ENCODE measurements at regions not wholly inside any gene's neighbourhood (a gene's known extent, or its start where the extent isn't known, plus 50 kb on each side); places are given as distances from the start of the nearest gene placed in this dataset.

DNA sequence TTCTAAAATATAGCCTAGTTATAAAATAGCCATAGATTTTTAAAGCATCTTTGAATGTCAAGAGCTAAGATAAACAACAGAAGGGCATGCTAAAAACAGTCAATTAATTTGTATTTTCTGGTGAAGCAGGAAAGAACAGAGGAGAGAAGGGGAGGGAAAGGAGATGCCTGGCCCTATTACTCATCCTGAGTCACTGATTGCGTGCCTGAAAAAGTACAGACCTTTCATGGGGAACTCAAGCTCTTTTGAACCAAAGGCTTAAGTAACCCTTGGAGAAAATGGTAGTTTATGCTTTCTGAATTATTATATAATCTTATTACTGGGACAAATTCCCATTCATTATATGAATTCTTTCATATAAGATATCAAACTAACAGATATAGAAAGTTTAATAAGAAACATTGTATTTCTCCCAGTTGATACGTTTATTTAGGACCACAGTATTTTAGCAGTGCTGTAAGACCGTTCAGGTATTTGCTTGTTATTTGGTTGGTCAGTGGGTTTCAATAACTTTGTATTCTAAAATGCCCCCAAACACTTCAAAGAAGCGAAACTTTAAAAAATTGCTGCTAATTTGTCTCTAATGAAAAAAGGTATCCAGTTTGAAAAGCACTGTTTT, 151.3 kb downstream of the HGF start:
- TF ChIP-seq, protein P1, sequence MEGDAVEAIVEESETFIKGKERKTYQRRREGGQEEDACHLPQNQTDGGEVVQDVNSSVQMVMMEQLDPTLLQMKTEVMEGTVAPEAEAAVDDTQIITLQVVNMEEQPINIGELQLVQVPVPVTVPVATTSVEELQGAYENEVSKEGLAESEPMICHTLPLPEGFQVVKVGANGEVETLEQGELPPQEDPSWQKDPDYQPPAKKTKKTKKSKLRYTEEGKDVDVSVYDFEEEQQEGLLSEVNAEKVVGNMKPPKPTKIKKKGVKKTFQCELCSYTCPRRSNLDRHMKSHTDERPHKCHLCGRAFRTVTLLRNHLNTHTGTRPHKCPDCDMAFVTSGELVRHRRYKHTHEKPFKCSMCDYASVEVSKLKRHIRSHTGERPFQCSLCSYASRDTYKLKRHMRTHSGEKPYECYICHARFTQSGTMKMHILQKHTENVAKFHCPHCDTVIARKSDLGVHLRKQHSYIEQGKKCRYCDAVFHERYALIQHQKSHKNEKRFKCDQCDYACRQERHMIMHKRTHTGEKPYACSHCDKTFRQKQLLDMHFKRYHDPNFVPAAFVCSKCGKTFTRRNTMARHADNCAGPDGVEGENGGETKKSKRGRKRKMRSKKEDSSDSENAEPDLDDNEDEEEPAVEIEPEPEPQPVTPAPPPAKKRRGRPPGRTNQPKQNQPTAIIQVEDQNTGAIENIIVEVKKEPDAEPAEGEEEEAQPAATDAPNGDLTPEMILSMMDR (IDR thresholded peaks at IDR 0.05; ENCODE audit: insufficient read depth, low read depth, low read length), result no peak
- no peak for TF ChIP-seq EZH2 (IDR thresholded peaks at IDR 0.05; ENCODE audit: insufficient read depth, low read length)

Data from astrocyte (in vitro differentiated cells and primary cell).